ENCODE measurements at regions not wholly inside any gene's neighbourhood (a gene's known extent, or its start where the extent isn't known, plus 50 kb on each side); places are given as distances from the start of the nearest gene placed in this dataset.

DNA sequence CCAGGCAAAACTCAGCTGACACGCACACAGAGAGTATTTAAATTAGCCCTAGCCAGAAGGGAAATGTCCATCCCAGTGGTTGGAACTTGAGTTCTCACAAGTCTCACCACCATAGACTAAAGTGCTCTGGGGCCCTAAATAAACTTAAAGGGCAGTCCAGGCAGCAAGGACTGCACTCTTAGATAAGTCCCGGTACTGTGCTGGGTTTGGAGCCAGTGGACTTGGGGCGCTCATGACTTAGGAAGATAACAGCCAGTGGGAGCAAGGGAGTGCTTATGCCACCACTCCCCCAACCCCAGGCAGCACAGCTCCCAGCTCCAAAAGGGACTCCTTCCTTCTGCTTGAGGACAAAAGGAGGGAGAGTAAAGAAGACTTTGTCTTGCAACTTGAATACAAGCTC is 319.5 kb upstream of the GPR149 start:
- no peak for DNase-seq

GRCh38 chr3:154745929-154746328 is 315.9 kb upstream of the GPR149 start:
- no peak for DNase-seq

DNA sequence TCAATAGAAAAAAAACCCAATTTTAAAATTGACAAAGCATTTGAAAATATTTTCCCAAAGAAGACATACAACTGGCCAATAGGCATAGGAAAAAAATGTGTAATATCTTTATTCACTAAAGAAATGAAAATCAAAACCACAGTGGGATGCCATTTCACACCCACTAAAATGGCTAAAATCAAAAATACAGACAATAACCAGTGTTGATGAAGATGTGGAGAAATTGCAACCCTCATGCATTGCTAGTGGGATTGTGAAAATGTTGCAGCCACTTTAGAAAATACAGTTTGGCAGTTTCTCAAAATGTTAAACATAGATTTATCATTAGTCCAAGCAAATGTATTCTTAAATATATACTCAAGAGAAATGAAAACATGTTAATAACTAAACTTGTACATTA is 315.1 kb upstream of the GPR149 start:
- no peak for DNase-seq

DNA sequence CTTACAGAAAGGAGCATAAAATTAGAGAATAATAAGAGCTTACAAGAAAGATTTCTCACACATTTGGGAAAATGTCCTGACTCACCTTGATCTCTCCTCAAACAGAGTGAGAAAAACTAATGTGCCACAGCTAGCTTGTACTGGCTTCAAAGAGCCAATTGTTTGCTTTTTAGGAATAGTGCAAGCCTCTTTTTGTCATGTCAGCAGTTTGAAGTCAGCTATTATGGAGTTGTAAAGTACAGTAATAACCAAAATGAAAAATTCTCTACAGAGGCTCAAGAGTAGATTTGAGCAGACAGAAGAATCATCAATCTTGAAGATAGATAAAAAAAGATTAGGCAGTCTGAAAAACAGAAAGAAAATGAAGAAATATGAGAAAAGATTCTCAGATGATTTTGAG is 313.4 kb upstream of the GPR149 start:
- DNase-seq, result no peak

GRCh38 chr3:154734468-154734867 is 304.5 kb upstream of the GPR149 start:
- no peak for DNase-seq

DNA sequence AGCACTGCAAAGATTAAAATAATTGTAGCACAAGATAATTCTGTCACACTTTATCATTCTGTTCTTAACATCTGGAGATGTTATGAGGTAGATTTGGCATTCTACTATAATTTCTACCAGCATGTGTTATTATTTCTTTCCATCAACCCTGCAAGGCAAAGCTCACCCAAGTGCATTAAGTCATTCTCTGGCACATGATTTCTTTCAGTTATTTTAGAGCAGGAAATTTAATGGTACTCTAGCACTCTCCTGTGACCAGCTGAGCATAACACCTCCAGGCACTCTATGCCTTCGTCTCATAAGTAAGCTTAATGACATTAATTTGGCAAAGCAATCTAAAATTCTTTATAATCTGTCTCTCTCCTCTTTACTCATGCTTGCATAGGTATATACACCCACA is 300.2 kb upstream of the GPR149 start:
- no peak for DNase-seq

DNA sequence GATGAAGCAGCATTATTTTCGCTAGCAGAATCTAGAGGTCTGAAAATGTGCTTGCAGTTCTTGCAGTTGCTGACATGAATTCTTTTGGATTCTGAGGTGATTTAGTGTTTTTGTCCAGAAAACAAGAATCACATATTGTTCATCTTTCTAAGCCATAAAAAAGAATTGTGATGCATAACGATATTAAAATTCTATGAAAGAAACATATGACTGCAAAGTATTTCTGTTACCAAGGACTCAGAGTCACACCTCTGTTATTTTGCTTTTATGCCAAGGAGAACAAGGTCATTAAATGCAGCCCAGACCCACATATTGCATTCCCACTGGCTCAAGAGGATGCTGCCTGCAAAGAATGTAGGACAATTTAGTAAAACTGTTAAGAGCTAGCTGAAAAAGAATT is 299.8 kb upstream of the GPR149 start:
- DNase-seq, result no peak

DNA sequence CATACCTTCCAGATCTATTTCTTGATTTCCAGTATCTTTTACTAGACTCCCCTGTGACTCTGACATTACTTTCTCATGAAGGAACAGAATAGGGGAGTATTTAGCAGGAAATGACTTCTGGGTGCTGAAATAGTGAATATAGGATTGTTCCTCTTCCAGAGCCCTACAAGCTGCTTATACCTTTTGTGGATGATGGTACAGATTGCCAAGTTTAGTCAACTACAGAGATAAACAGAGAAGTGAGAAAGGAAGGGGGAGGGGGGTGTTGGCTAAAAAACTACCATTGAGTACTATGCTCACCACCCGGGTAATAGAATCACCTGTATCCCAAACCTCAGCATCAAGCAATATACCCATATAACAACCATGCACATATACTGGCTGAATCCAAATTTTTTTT is 298.3 kb upstream of the GPR149 start:
- DNase-seq, result no peak

GRCh38 chr3:154720921-154721320 is 290.9 kb upstream of the GPR149 start:
- DNase-seq, result no peak

DNA sequence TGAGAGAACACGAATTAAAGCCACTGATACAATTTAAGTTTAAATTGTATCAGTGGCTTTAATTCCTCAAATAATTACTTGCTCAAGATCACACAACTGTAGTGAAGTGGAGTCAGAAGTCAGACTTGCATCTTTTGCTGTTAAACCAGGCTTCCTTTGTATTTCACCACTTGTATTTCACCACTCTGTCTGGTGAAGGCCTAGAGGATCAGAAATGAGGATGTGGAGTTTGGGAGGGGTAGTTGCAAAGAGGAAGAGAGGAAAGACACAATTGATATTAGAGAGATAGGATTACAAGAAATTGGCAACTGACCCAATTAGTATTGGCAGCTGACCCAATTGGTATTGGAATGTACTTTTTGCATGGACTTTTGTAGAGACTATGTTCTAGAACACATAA is 288.1 kb upstream of the GPR149 start:
- DNase-seq, result no peak

DNA sequence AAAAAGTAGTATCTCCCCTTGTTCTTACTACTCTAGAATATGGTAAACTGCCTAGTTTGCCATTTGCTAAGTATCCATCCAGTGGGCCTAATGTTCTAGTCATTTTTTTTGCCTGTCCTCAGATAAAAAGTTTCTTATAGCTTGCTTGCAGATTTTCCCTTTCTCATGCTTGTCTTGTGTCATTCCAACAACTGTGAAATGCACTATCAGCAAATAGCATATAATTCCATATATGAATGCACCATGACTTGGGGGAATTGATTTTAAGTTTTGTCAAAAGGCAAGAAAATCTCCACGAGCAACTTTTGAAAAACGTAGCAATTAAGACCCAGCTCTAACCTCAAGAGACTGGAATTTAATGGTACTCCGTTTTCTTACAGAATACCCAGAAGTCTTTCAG is 286.2 kb upstream of the GPR149 start:
- no peak for DNase-seq

DNA sequence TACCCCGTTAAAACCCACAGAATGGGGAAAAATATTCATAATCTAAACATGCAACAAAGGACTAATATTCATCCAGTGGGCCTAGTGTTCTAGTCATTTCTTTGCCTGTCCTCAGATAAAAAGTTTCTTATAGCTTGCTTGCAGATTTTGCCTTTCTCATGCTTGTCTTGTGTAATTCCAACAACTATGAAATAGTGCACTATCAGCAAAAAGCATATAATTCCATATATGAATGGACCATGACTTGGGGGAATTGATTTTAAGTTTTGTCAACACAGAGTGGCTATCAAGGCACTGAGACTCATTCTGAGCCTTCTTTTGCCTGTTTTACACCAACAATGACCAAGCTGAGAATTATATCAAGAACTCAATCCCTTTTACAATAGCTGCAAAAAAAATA is 278.6 kb upstream of the GPR149 start:
- DNase-seq, result no peak

GRCh38 chr3:154701055-154701454 is 271.1 kb upstream of the GPR149 start:
- peak; percentile 1 for DNase-seq

- no peak for DNase-seq
Measured at GRCh38 chr3:154690413-154690812, 260.4 kb upstream of the GPR149 start.

GRCh38 chr3:154684440-154684839 is 254.4 kb upstream of the GPR149 start:
- no peak for DNase-seq

GRCh38 chr3:154684021-154684420 is 254.0 kb upstream of the GPR149 start:
- DNase-seq, result no peak

GRCh38 chr3:154678041-154678654 is 248.2 kb upstream of the GPR149 start:
- DNase-seq, result no peak

DNA sequence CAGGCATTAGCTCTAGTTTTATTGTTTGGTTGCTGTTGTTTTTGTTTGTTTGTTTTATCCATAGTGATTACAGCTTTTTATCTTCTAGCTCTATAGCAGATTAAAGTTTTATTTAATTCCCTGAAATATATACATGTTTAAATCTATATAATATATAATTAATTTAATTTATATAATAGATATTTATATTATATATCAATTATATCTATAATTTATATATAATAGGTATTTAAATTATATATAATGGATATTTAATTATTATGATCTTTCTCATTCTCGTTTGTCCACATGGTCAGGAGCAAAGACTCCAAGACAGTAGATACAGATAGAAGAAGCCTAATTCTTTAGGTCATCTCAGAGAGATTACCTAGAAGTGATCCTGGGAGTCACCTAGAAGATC is 238.8 kb upstream of the GPR149 start:
- no peak for DNase-seq

GRCh38 chr3:154668187-154668586 is 238.2 kb upstream of the GPR149 start:
- no peak for DNase-seq

GRCh38 chr3:154666542-154666941 is 236.6 kb upstream of the GPR149 start:
- no peak for DNase-seq

- no peak for DNase-seq
Measured at GRCh38 chr3:154664714-154665113, 234.7 kb upstream of the GPR149 start.

- no peak for DNase-seq
Measured at GRCh38 chr3:154662851-154663250, 232.9 kb upstream of the GPR149 start.

- no peak for DNase-seq
Measured at GRCh38 chr3:154660811-154661210, 230.8 kb upstream of the GPR149 start.

DNA sequence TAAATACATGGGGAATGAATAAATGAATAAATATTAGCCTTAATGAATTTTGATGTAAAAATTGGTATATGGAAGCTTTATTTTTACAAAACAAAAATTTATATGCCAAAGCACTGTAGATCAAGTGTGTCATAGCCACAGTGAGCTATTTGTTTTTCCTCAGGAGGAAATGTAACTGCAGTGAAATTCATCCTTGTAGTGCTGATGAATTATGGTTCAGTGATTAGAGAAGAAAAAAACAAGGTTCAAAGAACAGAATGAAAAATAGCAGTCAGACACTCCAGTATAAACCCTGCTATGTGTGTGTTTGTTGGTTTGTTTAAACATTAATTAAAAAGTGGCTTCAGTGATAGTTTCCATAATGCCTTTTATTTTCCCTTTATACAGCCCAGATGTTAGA is 228.0 kb upstream of the GPR149 start:
- no peak for DNase-seq

DNA sequence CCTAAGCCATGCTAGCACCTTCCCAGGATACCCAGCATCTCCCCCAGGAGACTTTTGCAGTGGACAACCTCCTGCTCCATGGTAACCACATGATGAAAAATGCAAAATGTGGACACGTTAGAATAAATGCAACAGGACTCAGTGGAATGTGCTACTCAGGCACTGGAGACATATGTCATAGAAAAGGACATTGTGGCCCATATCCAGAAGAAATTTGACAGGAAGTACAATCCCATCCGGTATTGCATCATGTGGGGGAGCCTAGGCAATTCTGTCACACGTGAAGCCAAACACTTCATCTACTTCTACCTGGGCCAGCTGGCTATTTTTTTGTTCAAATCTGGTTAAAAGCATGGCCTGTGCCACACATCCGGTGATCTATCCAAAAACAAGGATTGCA is 227.2 kb upstream of the GPR149 start:
- DNase-seq, result no peak

DNA sequence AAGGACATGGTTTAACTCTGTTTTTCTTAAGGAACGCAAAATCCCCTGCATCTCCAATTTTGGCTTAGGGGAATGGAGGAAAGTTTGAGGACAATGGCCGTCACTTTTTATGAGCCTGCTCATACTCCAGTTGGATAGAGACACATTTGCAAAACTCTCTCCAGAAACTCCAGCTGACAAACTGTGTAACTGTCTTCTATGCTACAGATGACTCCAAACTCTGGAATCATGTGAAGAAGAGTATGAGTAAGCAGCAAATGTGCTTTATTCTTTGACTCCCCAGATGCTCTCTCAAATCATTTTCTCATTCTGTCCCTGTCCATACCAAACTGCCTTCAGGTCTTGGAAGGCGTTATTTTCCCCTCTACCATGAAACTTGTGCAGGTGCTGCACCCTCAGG is 226.5 kb upstream of the GPR149 start:
- no peak for DNase-seq
